ENCODE measurements at regions not wholly inside any gene's neighbourhood (a gene's known extent, or its start where the extent isn't known, plus 50 kb on each side); places are given as distances from the start of the nearest gene placed in this dataset.

- TF ChIP-seq, protein P1, sequence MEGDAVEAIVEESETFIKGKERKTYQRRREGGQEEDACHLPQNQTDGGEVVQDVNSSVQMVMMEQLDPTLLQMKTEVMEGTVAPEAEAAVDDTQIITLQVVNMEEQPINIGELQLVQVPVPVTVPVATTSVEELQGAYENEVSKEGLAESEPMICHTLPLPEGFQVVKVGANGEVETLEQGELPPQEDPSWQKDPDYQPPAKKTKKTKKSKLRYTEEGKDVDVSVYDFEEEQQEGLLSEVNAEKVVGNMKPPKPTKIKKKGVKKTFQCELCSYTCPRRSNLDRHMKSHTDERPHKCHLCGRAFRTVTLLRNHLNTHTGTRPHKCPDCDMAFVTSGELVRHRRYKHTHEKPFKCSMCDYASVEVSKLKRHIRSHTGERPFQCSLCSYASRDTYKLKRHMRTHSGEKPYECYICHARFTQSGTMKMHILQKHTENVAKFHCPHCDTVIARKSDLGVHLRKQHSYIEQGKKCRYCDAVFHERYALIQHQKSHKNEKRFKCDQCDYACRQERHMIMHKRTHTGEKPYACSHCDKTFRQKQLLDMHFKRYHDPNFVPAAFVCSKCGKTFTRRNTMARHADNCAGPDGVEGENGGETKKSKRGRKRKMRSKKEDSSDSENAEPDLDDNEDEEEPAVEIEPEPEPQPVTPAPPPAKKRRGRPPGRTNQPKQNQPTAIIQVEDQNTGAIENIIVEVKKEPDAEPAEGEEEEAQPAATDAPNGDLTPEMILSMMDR (IDR thresholded peaks at IDR 0.05): no peak
- TF ChIP-seq POLR2A (IDR thresholded peaks at IDR 0.05): no peak
Observed at GRCh38 chr4:30866907-30867306, 146.7 kb downstream of the PCDH7 start.

All from right lobe of liver (tissue), 4 donors.